Natural killer cell (primary cell): ENCODE measurements at regions not wholly inside any gene's neighbourhood (a gene's known extent, or its start where the extent isn't known, plus 50 kb on each side); places are given as distances from the start of the nearest gene placed in this dataset.

Experiments used
- ATAC-seq, 3 donors: fragments of 150-1000 bp in 2 of 3; fragments of 200-7000 bp in 1 of 3; cut with Tn5 transposase; 1 replicate in 1 of 3; 2 replicates in 2 of 3; pipeline ENCODE4 v1.10.0; 2021; ENCODE audit warnings: mild to moderate bottlenecking in 2 of 3, moderate library complexity in 2 of 3
- DNase-seq, 2 donors: peaks; one replicate each; pipeline versions ENCODE4 v3.0.0 to v3.0.0-alpha.2; 2013 to 2021; ENCODE audit warnings: mixed read lengths in 1 of 2
- H3K27ac ChIP-seq: one replicate; pipeline ENCODE4 v1.5.1; 2013; ENCODE audit warnings: mild to moderate bottlenecking, low read length
- H3K27me3 ChIP-seq: one replicate; pipeline ENCODE4 v1.6.1; 2013; ENCODE audit warnings: low read length; ENCODE audit not compliant: control insufficient read depth, insufficient read depth
- H3K36me3 ChIP-seq: one replicate; pipeline ENCODE4 v1.6.1; 2013; ENCODE audit warnings: low read length; ENCODE audit not compliant: control insufficient read depth, insufficient read depth
- H3K4me1 ChIP-seq: one replicate; pipeline ENCODE4 v1.6.1; 2013; ENCODE audit warnings: low read length; ENCODE audit not compliant: control insufficient read depth, insufficient read depth
- H3K4me3 ChIP-seq: one replicate; pipeline ENCODE4 v1.5.1; 2013; ENCODE audit warnings: low read length
- H3K9me3 ChIP-seq: one replicate; pipeline ENCODE4 v1.6.1; 2013; ENCODE audit warnings: low read length; ENCODE audit not compliant: control insufficient read depth, insufficient read depth
- H3K27ac Mint-ChIP-seq, 2 donors: one replicate each; pipeline ENCODE4 v1.8.0; 2022; ENCODE audit warnings: mild to moderate bottlenecking in 2 of 2, mixed read lengths in 2 of 2, moderate library complexity in 1 of 2
- H3K27me3 Mint-ChIP-seq, 2 donors: one replicate each; pipeline ENCODE4 v1.8.0; 2022; ENCODE audit warnings: low read depth in 2 of 2, mixed read lengths in 2 of 2
- H3K36me3 Mint-ChIP-seq: one replicate; pipeline ENCODE4 v1.8.0; 2022; ENCODE audit warnings: mixed read lengths
- H3K4me1 Mint-ChIP-seq, 2 donors: one replicate each; pipeline ENCODE4 v1.8.0; 2022; ENCODE audit warnings: mixed read lengths in 2 of 2
- H3K4me3 Mint-ChIP-seq: one replicate; pipeline ENCODE4 v1.8.0; 2022; ENCODE audit warnings: mild to moderate bottlenecking, moderate library complexity, mixed read lengths
- H3K9me3 Mint-ChIP-seq, 2 donors: one replicate each; pipeline ENCODE4 v1.8.0; 2022; ENCODE audit warnings: mixed read lengths in 2 of 2
- CTCF ChIP-seq: fragments of 200-600 bp; IDR thresholded peaks from one replicate; pipeline ENCODE4 v1.8.0; 2022; ENCODE audit warnings: antibody characterized with exemption
- WGBS: methylation state at CpG from one replicate; pipeline ENCODE4 v1.1.7; 2013; ENCODE audit warnings: missing lambda C conversion rate; ENCODE audit not compliant: insufficient coverage; 5-methylcytosine and 5-hydroxymethylcytosine counted together
- intact Hi-C: fragments of 100-400 bp; cut with micrococcal nuclease; formaldehyde crosslinking; loops from one replicate; pipeline ENCODE4 v1.14.2; 2022

GRCh38 chr12:19783547-19784444 is 344.5 kb downstream of the AEBP2 start:
- no peaks in the 10 kb centered on the region for H3K4me1 Mint-ChIP-seq
- H3K4me3 Mint-ChIP-seq: no peak overlapping the region
- H3K9me3 Mint-ChIP-seq: no peaks in the 10 kb centered on the region
- no peak overlapping the region for H3K27ac Mint-ChIP-seq
- Histone ChIP-seq H3K4me1 (no peaks in the 10 kb centered on the region), H3K27ac (no peak overlapping the region), H3K36me3 (no peaks in the 10 kb centered on the region), H3K27me3 (no peaks in the 10 kb centered on the region), H3K4me3 (no peak overlapping the region), H3K9me3 (no peaks in the 10 kb centered on the region)
- H3K36me3 Mint-ChIP-seq: no peaks in the 10 kb centered on the region
- DNase-seq (no peak), ATAC-seq (peak in 1 of 3 donors; percentile 10)
- no peak for TF ChIP-seq CTCF
- H3K27me3 Mint-ChIP-seq: peaks cover 24 to 25% of the 10 kb centered on the region in 2 donors
- intact Hi-C loops: no loop called here
- WGBS: 81% methylated on average over 29 of the region's 29 CpGs

GRCh38 chr12:19792028-19792427 is 352.7 kb downstream of the AEBP2 start:
- H3K36me3 ChIP-seq: no peaks in the 10 kb centered on the region
- ATAC-seq (peak; percentile 60 to 90 (median 67)), DNase-seq (peak in 1 of 2 donors; percentile 31)
- no peak for TF ChIP-seq CTCF
- Mint-ChIP-seq H3K36me3 (no peaks in the 10 kb centered on the region), H3K4me3 (peak overlapping the region; percentile 90), H3K27me3 (peaks cover 19 to 40% of the 10 kb centered on the region in 2 donors), H3K9me3 (no peaks in the 10 kb centered on the region), H3K4me1 (peaks cover 22 to 27% of the 10 kb centered on the region in 2 donors), H3K27ac (peak overlapping the region in 1 of 2 donors; percentile 60)
- H3K4me3 ChIP-seq: no peak overlapping the region
- no peaks in the 10 kb centered on the region for H3K9me3 ChIP-seq
- H3K27me3 ChIP-seq: peaks cover 14% of the 10 kb centered on the region
- no peak overlapping the region for H3K27ac ChIP-seq
- intact Hi-C loops: no loop called here
- peaks cover 3% of the 10 kb centered on the region for H3K4me1 ChIP-seq

GRCh38 chr12:19794116-19794515 is 354.8 kb downstream of the AEBP2 start:
- ATAC-seq (no peak), DNase-seq (no peak)
- Histone ChIP-seq H3K27me3 (peaks cover 14% of the 10 kb centered on the region), H3K36me3 (no peaks in the 10 kb centered on the region), H3K9me3 (no peaks in the 10 kb centered on the region), H3K4me1 (peaks cover 3% of the 10 kb centered on the region), H3K4me3 (no peak overlapping the region), H3K27ac (no peak overlapping the region)
- intact Hi-C loops: no loop called here
- no peaks in the 10 kb centered on the region for H3K36me3 Mint-ChIP-seq
- H3K9me3 Mint-ChIP-seq: no peaks in the 10 kb centered on the region
- TF ChIP-seq CTCF: no peak
- no peak overlapping the region for H3K27ac Mint-ChIP-seq
- WGBS: 100% methylated on average over 1 of the region's 1 CpG
- peaks cover 22 to 27% of the 10 kb centered on the region in 2 donors for H3K4me1 Mint-ChIP-seq
- no peak overlapping the region for H3K4me3 Mint-ChIP-seq
- peaks cover 18 to 37% of the 10 kb centered on the region in 2 donors for H3K27me3 Mint-ChIP-seq
